ENCODE measurements at regions not wholly inside any gene's neighbourhood (a gene's known extent, or its start where the extent isn't known, plus 50 kb on each side); places are given as distances from the start of the nearest gene placed in this dataset.
A peak's percentile ranks its signal among the peaks of the same experiment; 100 is the strongest.
"Not testable (repeated sequence)": the region's sequence is repeated elsewhere in the genome, so short reads cannot be mapped to it uniquely, and the experiment has no call there.

GRCh38 chr2:212791569-212791968 lies 253.0 kb upstream of the ERBB4 start:
- no peak for TF ChIP-seq POLR2A (IDR thresholded peaks at IDR 0.05)
- TF ChIP-seq CTCF (IDR thresholded peaks at IDR 0.05), result no peak

GRCh38 chr2:212786088-212786487 lies 247.5 kb upstream of the ERBB4 start:
- H3K27me3 ChIP-seq; intact Hi-C loops (cut with DNase I; ENCODE audit: low total_unique reads); H3K9me3 ChIP-seq; H3K4me3 ChIP-seq; H3K27ac ChIP-seq; DNase-seq; H3K4me1 ChIP-seq; H3K36me3 ChIP-seq: not testable (repeated sequence)

More at GRCh38 chr2:212791569-212791968, 253.0 kb upstream of the ERBB4 start:
- H3K4me1 ChIP-seq, result no peaks in the 10 kb centered on the region
- H3K27me3 ChIP-seq, result no peaks in the 10 kb centered on the region
- DNase-seq, result no peak
- H3K27ac ChIP-seq, result no peak overlapping the region
- no peaks in the 10 kb centered on the region for H3K9me3 ChIP-seq
- no peak overlapping the region for H3K4me3 ChIP-seq
- H3K36me3 ChIP-seq, result no peaks in the 10 kb centered on the region
- intact Hi-C loops (cut with DNase I; ENCODE audit: low total_unique reads), result no loop called here

GRCh38 chr2:212777020-212777491 lies 238.5 kb upstream of the ERBB4 start:
- intact Hi-C loops (cut with DNase I; ENCODE audit: low total_unique reads), result no loop called here
- Histone ChIP-seq H3K36me3 (no peaks in the 10 kb centered on the region), H3K27ac (no peak overlapping the region), H3K9me3 (no peaks in the 10 kb centered on the region), H3K27me3 (no peaks in the 10 kb centered on the region), H3K4me3 (no peak overlapping the region), H3K4me1 (no peaks in the 10 kb centered on the region)
- TF ChIP-seq CTCF (IDR thresholded peaks at IDR 0.05), result peak; percentile 31 to 38 (median 34)
- TF ChIP-seq POLR2A (IDR thresholded peaks at IDR 0.05), result no peak
- no peak for DNase-seq

GRCh38 chr2:212773808-212774339 lies 235.3 kb upstream of the ERBB4 start:
- Histone ChIP-seq H3K4me3 (no peak overlapping the region), H3K36me3 (no peaks in the 10 kb centered on the region), H3K4me1 (no peaks in the 10 kb centered on the region), H3K27ac (no peak overlapping the region), H3K9me3 (no peaks in the 10 kb centered on the region), H3K27me3 (no peaks in the 10 kb centered on the region)
- no peak for TF ChIP-seq POLR2A (IDR thresholded peaks at IDR 0.05)
- intact Hi-C loops (cut with DNase I; ENCODE audit: low total_unique reads), result no loop called here
- no peak for DNase-seq

GRCh38 chr2:212770240-212770639 lies 231.6 kb upstream of the ERBB4 start:
- no peaks in the 10 kb centered on the region for H3K4me1 ChIP-seq
- H3K27me3 ChIP-seq, result no peaks in the 10 kb centered on the region
- no peak overlapping the region for H3K27ac ChIP-seq
- no peak for DNase-seq
- intact Hi-C loops (cut with DNase I; ENCODE audit: low total_unique reads), result no loop called here
- no peak for TF ChIP-seq CTCF (IDR thresholded peaks at IDR 0.05)
- no peak for TF ChIP-seq POLR2A (IDR thresholded peaks at IDR 0.05)
- H3K36me3 ChIP-seq, result no peaks in the 10 kb centered on the region
- H3K4me3 ChIP-seq, result no peak overlapping the region
- H3K9me3 ChIP-seq, result no peaks in the 10 kb centered on the region

GRCh38 chr2:212766921-212767320 lies 228.3 kb upstream of the ERBB4 start:
- intact Hi-C loops (cut with DNase I; ENCODE audit: low total_unique reads), result no loop called here
- no peaks in the 10 kb centered on the region for H3K9me3 ChIP-seq
- H3K27ac ChIP-seq, result no peak overlapping the region
- H3K36me3 ChIP-seq, result no peaks in the 10 kb centered on the region
- no peaks in the 10 kb centered on the region for H3K4me1 ChIP-seq
- H3K27me3 ChIP-seq, result no peaks in the 10 kb centered on the region
- DNase-seq, result no peak
- no peak overlapping the region for H3K4me3 ChIP-seq
- TF ChIP-seq POLR2A (IDR thresholded peaks at IDR 0.05) (no peak), CTCF (IDR thresholded peaks at IDR 0.05) (no peak)
